Duodenal mucosa (tissue), 2 donors: ENCODE measurements at regions not wholly inside any gene's neighbourhood (a gene's known extent, or its start where the extent isn't known, plus 50 kb on each side); places are given as distances from the start of the nearest gene placed in this dataset.

ENCODE experiments used
- H3K27ac ChIP-seq: one replicate; pipeline ENCODE4 v1.7.0; 2013; ENCODE audit warnings: low read depth, low read length
- H3K27me3 ChIP-seq, 2 donors: one replicate each; pipeline ENCODE4 v1.7.0; 2013; ENCODE audit warnings: low read length in 2 of 2, control low read depth in 1 of 2; ENCODE audit not compliant: insufficient read depth in 2 of 2, control insufficient read depth in 1 of 2
- H3K36me3 ChIP-seq, 2 donors: one replicate each; pipeline ENCODE4 v1.7.0; 2013; ENCODE audit warnings: low read length in 2 of 2, control low read depth in 1 of 2; ENCODE audit not compliant: insufficient read depth in 2 of 2, control insufficient read depth in 1 of 2
- H3K4me1 ChIP-seq, 2 donors: one replicate each; pipeline ENCODE4 v1.7.0; 2013; ENCODE audit warnings: low read length in 2 of 2, control low read depth in 1 of 2; ENCODE audit not compliant: insufficient read depth in 2 of 2, control insufficient read depth in 1 of 2
- H3K4me3 ChIP-seq, 2 donors: one replicate each; pipeline ENCODE4 v1.7.0; 2013; ENCODE audit warnings: low read length in 2 of 2, low read depth in 1 of 2
- H3K9ac ChIP-seq, 2 donors: one replicate each; pipeline ENCODE4 v1.7.0; 2013; ENCODE audit warnings: low read length in 2 of 2, low read depth in 1 of 2
- H3K9me3 ChIP-seq, 2 donors: one replicate each; pipeline ENCODE4 v1.7.0; 2013; ENCODE audit warnings: low read length in 2 of 2, control low read depth in 1 of 2; ENCODE audit not compliant: control insufficient read depth in 1 of 2

DNA sequence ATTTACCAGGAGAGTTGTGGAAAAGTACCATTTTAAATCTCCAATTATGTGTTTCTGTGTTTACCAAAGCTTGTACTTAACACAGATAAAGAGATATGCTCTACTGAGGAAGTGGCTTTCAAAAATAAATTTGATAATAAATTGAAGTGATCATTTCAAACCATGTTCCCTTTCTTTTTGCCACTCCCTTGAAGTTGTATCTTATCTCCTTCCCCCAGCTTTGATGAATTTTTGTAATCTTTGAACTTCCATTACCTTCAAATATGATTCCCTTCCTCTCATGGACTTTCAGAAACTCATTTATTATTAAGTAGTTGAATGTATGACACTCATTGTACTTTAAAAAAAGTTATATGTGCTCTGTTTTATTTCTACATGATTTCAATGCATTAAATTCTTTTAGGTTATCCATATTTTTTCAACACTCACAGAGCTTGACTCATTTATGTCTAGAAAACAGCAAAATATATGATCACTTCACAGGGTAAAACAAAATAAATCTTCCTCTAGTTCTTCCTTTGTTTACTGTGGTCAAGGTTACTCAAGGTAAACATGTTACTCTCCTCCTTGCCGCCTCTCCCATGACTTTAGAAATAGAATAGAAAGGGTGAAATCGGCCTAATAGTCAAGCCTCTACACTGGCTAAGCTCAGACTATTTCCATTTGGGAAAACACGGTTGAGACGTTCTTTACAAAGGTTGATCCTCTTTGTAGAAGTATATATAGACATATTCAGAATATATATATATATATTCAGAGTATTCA lies 251.2 kb upstream of the SPRY2 start:
- Histone ChIP-seq H3K4me1 (no peaks in the 10 kb centered on the region), H3K27ac (no peak overlapping the region), H3K9ac (no peak overlapping the region), H3K9me3 (peaks cover 0 to under 1% of the 10 kb centered on the region in 2 donors), H3K36me3 (no peaks in the 10 kb centered on the region), H3K4me3 (no peak overlapping the region), H3K27me3 (no peaks in the 10 kb centered on the region)

DNA sequence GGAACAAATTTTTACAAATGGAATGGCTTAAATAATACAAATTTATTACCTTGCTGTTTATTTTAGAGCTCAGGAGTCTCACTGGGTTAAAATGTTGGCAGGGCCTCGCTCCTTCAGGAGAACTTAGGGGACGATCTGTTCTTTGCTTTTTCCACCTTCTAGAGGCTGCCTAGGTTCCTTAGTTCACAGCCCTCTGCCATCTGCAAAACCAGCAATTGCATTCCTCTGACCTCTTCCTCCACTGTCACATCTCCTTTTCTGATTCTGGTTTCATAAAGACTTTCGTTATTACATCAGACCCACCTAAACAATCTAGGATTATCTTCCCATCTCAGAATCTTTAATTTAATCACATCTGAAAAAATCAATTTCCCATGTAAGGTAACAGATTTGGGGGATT lies 249.6 kb upstream of the SPRY2 start:
- H3K9ac ChIP-seq: no peak overlapping the region
- H3K4me1 ChIP-seq: no peaks in the 10 kb centered on the region
- H3K27me3 ChIP-seq: no peaks in the 10 kb centered on the region
- peaks cover 0 to 2% of the 10 kb centered on the region in 2 donors for H3K9me3 ChIP-seq
- no peaks in the 10 kb centered on the region for H3K36me3 ChIP-seq
- H3K4me3 ChIP-seq: no peak overlapping the region
- no peak overlapping the region for H3K27ac ChIP-seq

DNA sequence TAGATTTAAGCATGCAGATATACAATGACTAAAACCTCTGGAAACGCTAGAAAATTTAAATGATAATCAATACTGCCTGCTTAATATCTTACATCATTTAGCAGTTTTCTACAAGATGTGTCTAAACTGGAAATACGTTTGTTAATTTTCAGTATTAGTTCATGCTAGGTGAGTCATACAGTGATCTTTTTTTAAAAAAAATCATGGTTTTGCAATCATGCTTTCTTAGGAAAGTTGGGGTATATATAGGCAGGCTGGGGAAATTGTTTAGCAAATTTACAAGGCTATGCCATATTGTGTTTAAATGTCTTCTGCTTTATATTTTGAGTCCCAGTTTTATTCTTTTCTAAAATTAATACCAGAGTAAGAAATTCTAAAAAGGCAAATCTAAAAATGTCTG lies 245.4 kb upstream of the SPRY2 start:
- H3K9ac ChIP-seq: no peak overlapping the region
- H3K36me3 ChIP-seq: no peaks in the 10 kb centered on the region
- H3K4me3 ChIP-seq: no peak overlapping the region
- no peaks in the 10 kb centered on the region for H3K27me3 ChIP-seq
- no peak overlapping the region for H3K27ac ChIP-seq
- H3K9me3 ChIP-seq: peaks cover 0 to 2% of the 10 kb centered on the region in 2 donors
- no peaks in the 10 kb centered on the region for H3K4me1 ChIP-seq

DNA sequence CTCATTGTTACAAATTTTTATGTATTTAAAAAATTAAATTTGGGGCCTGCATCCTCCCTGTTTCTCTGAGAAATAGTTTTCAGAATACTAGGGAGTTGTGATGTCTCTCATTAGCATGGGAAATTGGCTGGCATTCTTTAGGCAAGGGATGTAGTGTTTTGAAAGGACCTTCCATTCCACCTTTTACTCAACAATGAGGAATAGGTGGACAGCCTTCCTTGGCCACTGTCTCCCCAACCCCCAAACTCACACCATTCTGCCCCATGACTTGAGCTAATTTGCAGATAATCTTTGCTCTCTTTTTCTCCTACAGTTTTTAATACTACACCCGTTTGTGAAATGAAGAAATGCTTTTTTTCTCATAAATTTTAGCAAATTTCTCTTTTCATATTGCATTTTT lies 244.6 kb upstream of the SPRY2 start:
- H3K9me3 ChIP-seq: peaks cover 0 to 2% of the 10 kb centered on the region in 2 donors
- no peaks in the 10 kb centered on the region for H3K36me3 ChIP-seq
- no peak overlapping the region for H3K4me3 ChIP-seq
- no peaks in the 10 kb centered on the region for H3K27me3 ChIP-seq
- H3K4me1 ChIP-seq: no peaks in the 10 kb centered on the region
- no peak overlapping the region for H3K27ac ChIP-seq
- H3K9ac ChIP-seq: no peak overlapping the region

DNA sequence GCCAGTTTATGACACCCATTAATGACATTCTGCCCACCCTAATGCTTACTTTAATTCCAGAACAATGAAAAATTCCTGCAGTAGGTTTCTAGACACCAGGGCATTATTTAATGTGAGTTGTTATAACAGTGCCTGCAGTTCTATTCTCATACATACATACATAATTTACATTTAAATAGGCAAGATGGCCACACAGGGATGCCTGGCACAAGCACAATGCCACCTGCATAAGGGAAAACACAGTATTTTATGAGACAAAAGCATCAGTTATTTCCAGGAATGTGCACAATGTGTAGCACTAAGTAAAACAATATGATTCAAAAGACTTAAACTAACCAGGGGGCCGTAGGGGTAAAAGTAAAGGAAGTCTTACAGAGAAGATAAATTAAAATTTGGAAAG lies 243.9 kb upstream of the SPRY2 start:
- Histone ChIP-seq H3K9ac (no peak overlapping the region), H3K4me1 (no peaks in the 10 kb centered on the region), H3K36me3 (no peaks in the 10 kb centered on the region), H3K4me3 (no peak overlapping the region), H3K27me3 (no peaks in the 10 kb centered on the region), H3K27ac (no peak overlapping the region), H3K9me3 (peaks cover 0 to 2% of the 10 kb centered on the region in 2 donors)

DNA sequence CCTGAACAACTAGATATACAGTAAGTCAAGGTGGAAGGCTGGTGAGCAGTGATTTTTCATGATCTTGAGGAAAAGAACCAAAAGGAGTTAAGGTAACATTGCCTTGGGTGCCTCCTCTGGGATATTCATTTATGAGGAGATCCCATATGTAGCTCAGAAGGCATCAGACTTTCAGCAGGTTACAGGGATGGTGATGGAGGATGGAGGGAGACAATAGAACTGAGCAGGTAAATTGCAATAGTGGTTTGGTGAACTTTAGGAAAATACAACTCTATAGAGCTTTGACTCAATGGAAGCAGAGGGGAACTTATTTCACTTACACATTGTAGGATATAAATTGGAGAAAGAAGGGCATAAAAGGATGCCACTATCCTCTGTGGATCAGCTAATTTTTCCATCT lies 243.4 kb upstream of the SPRY2 start:
- Histone ChIP-seq H3K9ac (no peak overlapping the region), H3K27me3 (no peaks in the 10 kb centered on the region), H3K9me3 (peaks cover 0 to 2% of the 10 kb centered on the region in 2 donors), H3K4me1 (no peaks in the 10 kb centered on the region), H3K27ac (no peak overlapping the region), H3K4me3 (no peak overlapping the region), H3K36me3 (no peaks in the 10 kb centered on the region)

DNA sequence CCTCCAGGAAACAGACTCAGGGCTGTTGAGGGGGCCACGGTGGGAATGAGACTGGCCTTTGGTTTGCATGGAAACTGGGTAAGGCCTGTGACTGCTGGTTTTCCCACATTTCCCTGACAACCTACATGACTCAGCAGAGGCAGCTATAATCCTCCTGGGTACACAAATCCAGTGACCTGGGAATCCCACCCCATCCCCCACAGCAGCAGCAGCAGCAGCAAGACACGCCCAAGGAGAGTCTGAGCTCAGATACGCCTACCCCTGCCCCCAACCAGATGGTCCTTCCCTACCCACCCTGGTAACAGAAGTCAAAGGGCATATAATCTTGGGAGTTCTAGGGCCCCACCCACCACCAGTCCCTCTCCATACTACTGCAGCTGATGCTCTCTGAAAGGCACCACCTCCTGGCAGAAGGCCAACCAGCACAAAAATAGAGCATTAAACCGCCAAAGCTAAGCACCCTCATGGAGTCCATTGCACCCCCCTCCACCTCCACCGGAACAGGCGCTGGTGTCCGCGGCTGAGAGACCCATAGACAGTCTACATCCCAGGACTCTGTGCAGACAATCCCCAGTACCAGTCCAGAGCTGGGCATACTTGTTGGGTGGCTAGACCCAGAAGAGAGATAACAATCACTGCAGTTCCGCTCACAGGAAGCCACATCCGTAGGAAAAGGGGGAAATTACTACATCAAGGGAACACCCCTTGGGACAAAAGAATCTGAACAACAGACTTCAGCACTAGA lies 237.2 kb upstream of the SPRY2 start:
- H3K4me3 ChIP-seq: no peak overlapping the region
- H3K9me3 ChIP-seq: peaks cover 0 to 6% of the 10 kb centered on the region in 2 donors
- no peak overlapping the region for H3K27ac ChIP-seq
- no peaks in the 10 kb centered on the region for H3K27me3 ChIP-seq
- H3K36me3 ChIP-seq: no peaks in the 10 kb centered on the region
- no peak overlapping the region for H3K9ac ChIP-seq
- no peaks in the 10 kb centered on the region for H3K4me1 ChIP-seq

DNA sequence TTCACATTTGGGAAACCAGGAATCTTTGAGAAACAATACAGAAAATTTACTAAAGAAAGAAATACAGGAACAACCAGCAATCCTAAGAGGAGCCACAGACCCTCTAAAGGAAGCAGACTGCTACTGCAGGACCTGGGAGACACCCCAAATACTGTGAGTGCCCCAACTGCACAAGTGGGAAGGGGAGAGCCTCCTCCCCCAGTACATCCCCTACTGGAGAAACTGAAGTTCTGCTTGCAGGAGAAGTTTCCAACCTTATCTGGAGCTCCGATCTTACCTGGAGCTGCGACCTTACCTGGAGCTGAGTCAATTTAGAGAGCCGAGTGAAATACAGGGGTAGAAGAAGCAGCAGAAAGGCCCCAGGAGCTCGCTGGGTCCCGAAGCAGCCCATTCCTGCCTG lies 236.4 kb upstream of the SPRY2 start:
- H3K9me3 ChIP-seq: peaks cover 0 to 6% of the 10 kb centered on the region in 2 donors
- H3K9ac ChIP-seq: no peak overlapping the region
- no peak overlapping the region for H3K4me3 ChIP-seq
- H3K4me1 ChIP-seq: no peaks in the 10 kb centered on the region
- no peaks in the 10 kb centered on the region for H3K27me3 ChIP-seq
- no peak overlapping the region for H3K27ac ChIP-seq
- H3K36me3 ChIP-seq: no peaks in the 10 kb centered on the region

DNA sequence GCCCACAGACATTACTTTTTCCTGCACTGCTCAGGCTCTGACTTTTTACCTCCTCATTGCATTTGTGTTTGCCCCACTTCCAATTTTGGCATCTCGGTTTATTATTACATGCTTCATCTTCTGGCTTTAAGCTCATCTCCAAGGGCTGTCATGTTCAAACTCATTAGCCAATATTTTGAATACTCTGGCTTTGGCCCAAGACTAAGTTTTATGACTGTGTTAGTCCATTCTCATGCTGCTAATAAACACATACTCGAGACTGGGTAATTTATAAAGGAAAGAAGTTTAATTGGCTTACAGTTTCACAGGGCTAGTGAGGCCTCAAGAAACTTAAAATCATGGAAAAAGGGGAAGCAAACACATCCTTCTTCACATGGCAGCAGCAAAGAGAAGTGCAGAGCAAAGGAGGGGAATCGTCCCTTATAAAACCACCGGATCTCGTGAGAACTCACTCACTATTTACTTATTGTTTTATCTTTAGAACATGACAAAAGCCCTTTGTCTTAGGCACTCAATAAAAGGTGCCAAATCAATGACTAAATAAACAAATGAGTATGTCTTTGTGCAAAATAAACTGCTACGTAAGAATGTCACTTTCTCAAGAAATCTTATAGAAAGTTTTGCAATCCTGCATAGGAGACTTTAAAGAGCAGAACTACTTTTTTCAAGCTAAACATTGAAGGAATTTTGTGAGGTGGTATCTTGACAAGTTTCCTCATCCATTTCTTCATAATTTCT lies 233.4 kb upstream of the SPRY2 start:
- no peak overlapping the region for H3K9ac ChIP-seq
- peaks cover 0 to 6% of the 10 kb centered on the region in 2 donors for H3K9me3 ChIP-seq
- no peaks in the 10 kb centered on the region for H3K36me3 ChIP-seq
- no peak overlapping the region for H3K4me3 ChIP-seq
- no peaks in the 10 kb centered on the region for H3K4me1 ChIP-seq
- no peak overlapping the region for H3K27ac ChIP-seq
- H3K27me3 ChIP-seq: no peaks in the 10 kb centered on the region

DNA sequence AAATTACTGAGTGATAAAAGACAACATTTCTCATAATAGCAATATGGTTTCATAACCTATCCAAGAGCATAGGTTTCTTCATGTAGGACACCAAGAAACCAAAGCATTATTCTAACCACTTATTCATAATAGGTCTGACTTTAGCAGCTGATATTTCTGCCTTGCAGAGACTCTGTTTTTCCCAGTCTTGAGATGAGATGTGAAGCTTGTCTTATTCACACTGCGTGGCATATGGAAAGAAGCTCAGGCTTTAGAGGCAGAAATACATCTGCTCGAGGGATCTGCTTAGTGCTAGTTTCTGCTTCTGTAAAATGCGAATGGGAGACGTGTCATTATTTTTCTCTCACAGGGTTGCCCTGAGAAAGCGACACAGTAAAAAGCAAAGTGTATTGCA lies 232.0 kb upstream of the SPRY2 start:
- H3K36me3 ChIP-seq: no peaks in the 10 kb centered on the region
- no peak overlapping the region for H3K9ac ChIP-seq
- no peak overlapping the region for H3K4me3 ChIP-seq
- H3K4me1 ChIP-seq: no peaks in the 10 kb centered on the region
- peaks cover 0 to 3% of the 10 kb centered on the region in 2 donors for H3K9me3 ChIP-seq
- H3K27me3 ChIP-seq: no peaks in the 10 kb centered on the region
- H3K27ac ChIP-seq: no peak overlapping the region
